Thyroid gland (tissue), 4 donors: ENCODE measurements at regions not wholly inside any gene's neighbourhood (a gene's known extent, or its start where the extent isn't known, plus 50 kb on each side); places are given as distances from the start of the nearest gene placed in this dataset.

Source experiments
- DNase-seq, 2 donors: peaks; one replicate each; pipeline ENCODE4 v3.0.0-alpha.2; 2019
- H3K27ac ChIP-seq, 3 donors: fragments of 200-600 bp; sonication (generic); 1 replicate in 2 of 3; 2 replicates in 1 of 3; pipeline ENCODE4 v1.5.1; 2016 to 2019; ENCODE audit warnings: mild to moderate bottlenecking in 1 of 3, moderate library complexity in 1 of 3
- H3K27me3 ChIP-seq: fragments of 200-600 bp; sonication (generic); one replicate; pipeline ENCODE4 v1.5.1; 2019
- H3K36me3 ChIP-seq, 2 donors: fragments of 200-600 bp; sonication (generic); one replicate each; pipeline ENCODE4 v1.5.1; 2016 to 2019
- H3K4me1 ChIP-seq, 2 donors: fragments of 200-600 bp; sonication (generic); one replicate each; pipeline ENCODE4 v1.5.1; 2017 to 2019
- H3K4me3 ChIP-seq, 3 donors: fragments of 200-600 bp; sonication (generic); replicated peaks in 1 of 3; 1 replicate in 2 of 3; 2 replicates in 1 of 3; pipeline ENCODE4 v1.5.1; 2016; ENCODE audit warnings: mild to moderate bottlenecking in 1 of 3
- H3K9me3 ChIP-seq: fragments of 200-600 bp; sonication (generic); one replicate; pipeline ENCODE4 v1.5.1; 2017
- POLR2A ChIP-seq, 2 donors: fragments of 450-650 bp; IDR thresholded peaks; one replicate each; pipeline ENCODE4 v1.6.1; 2017; ENCODE audit warnings: antibody characterized with exemption in 2 of 2, mild to moderate bottlenecking in 2 of 2, moderate library complexity in 1 of 2
- WGBS, 2 donors: methylation state at CpG; one replicate each; pipeline ENCODE4 v1.1.5; 2017; 5-methylcytosine and 5-hydroxymethylcytosine counted together
- intact Hi-C: fragments of 100-400 bp; cut with DNase I; formaldehyde crosslinking; loops from one replicate; pipeline ENCODE4 v1.15.1; 2023
- TF ChIP-seq, protein P1 (sequence below), 6 experiments: fragments of 200-600 bp in 3 of 6; fragments of 450-650 bp in 3 of 6; sonication (generic) in 3 of 6; IDR thresholded peaks; one replicate each; pipeline ENCODE4 v1.5.1; 2016 to 2019; ENCODE audit warnings: antibody characterized with exemption in 6 of 6, mild to moderate bottlenecking in 2 of 6, inconsistent platforms in 1 of 6, moderate library complexity in 1 of 6

DNA sequence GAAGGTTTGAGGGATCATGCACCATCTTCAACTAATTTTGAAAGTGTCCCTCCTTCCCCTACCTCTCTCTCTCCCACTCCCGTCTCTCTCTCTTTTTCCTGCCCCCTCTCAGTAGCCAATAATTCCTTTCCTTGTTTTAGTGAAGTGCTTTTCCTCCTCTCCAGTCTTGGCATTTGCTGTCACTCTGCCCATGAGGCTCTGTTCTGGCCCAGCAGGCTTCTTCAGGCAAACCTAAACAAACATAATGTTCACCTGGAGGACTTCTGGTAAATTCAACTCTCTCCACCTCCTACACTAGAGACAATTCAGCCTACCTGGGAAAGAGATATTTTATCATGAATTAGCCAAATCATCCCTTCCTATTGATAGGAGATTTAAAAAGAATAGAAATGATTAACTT lies 86.6 kb upstream of the ADRA1D start:
- no peaks in the 10 kb centered on the region for H3K36me3 ChIP-seq
- DNase-seq = peak; percentile 68 to 69

GRCh38 chr20:4332121-4332860 lies 83.2 kb upstream of the ADRA1D start:
- TF ChIP-seq POLR2A (IDR thresholded peaks at IDR 0.05) = no peak
- TF ChIP-seq, protein P1, sequence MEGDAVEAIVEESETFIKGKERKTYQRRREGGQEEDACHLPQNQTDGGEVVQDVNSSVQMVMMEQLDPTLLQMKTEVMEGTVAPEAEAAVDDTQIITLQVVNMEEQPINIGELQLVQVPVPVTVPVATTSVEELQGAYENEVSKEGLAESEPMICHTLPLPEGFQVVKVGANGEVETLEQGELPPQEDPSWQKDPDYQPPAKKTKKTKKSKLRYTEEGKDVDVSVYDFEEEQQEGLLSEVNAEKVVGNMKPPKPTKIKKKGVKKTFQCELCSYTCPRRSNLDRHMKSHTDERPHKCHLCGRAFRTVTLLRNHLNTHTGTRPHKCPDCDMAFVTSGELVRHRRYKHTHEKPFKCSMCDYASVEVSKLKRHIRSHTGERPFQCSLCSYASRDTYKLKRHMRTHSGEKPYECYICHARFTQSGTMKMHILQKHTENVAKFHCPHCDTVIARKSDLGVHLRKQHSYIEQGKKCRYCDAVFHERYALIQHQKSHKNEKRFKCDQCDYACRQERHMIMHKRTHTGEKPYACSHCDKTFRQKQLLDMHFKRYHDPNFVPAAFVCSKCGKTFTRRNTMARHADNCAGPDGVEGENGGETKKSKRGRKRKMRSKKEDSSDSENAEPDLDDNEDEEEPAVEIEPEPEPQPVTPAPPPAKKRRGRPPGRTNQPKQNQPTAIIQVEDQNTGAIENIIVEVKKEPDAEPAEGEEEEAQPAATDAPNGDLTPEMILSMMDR (IDR thresholded peaks at IDR 0.05) = no peak
- no peak for DNase-seq
- Histone ChIP-seq H3K27ac (no peak overlapping the region), H3K9me3 (no peaks in the 10 kb centered on the region), H3K27me3 (no peaks in the 10 kb centered on the region), H3K4me3 (no peak overlapping the region), H3K36me3 (no peaks in the 10 kb centered on the region), H3K4me1 (peaks cover 13 to 17% of the 10 kb centered on the region in 2 donors)
- intact Hi-C loops = no loop called here
- WGBS, 2 donors = 87 to 88% methylated on average over 5 of the region's 5 CpGs

More for the DNA sequence above, 86.6 kb upstream of the ADRA1D start:
- WGBS, 2 donors = 24 to 32% methylated on average over 1 of the region's 1 CpG
- no peak for TF ChIP-seq POLR2A (IDR thresholded peaks at IDR 0.05)
- TF ChIP-seq, protein P1 (IDR thresholded peaks at IDR 0.05) = no peak
- no peaks in the 10 kb centered on the region for H3K27me3 ChIP-seq
- H3K27ac ChIP-seq = no peak overlapping the region
- intact Hi-C loops = no loop called here
- H3K9me3 ChIP-seq = no peaks in the 10 kb centered on the region
- H3K4me1 ChIP-seq = peaks cover 13 to 17% of the 10 kb centered on the region in 2 donors
- H3K4me3 ChIP-seq = no peak overlapping the region

DNA sequence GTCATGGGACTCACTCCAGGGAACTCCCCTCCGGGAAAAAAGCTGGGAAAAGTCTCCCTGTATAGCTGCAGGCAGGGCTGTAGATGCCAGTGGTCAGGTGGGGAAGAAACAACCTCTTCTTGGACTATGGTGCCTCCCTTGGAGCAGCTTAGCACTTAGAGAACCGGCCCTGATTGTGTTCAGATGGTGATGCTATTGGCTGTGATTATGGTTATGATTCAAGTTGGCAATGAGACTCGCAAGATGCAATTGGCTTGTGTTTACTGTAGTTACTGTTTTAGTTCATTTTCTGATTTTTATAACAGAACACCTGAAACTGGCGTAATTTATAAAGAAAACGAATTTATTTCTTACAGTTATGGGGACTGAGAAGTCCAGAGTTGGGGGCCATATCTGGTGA lies 80.9 kb upstream of the ADRA1D start:
- no peaks in the 10 kb centered on the region for H3K36me3 ChIP-seq
- no peak for TF ChIP-seq POLR2A (IDR thresholded peaks at IDR 0.05)
- TF ChIP-seq, protein P1 (IDR thresholded peaks at IDR 0.05) = no peak
- peaks cover 4 to 14% of the 10 kb centered on the region in 2 donors for H3K4me1 ChIP-seq
- H3K4me3 ChIP-seq = no peak overlapping the region
- intact Hi-C loops = no loop called here
- no peak overlapping the region for H3K27ac ChIP-seq
- no peak for DNase-seq
- H3K27me3 ChIP-seq = no peaks in the 10 kb centered on the region
- no peaks in the 10 kb centered on the region for H3K9me3 ChIP-seq
- 81 to 88% methylated on average over 5 of the region's 5 CpGs for WGBS, 2 donors

GRCh38 chr20:4329232-4329631 lies 80.1 kb upstream of the ADRA1D start:
- no peak for TF ChIP-seq POLR2A (IDR thresholded peaks at IDR 0.05)
- TF ChIP-seq, protein P1 (IDR thresholded peaks at IDR 0.05) = no peak
- DNase-seq = no peak
- H3K9me3 ChIP-seq = no peaks in the 10 kb centered on the region
- intact Hi-C loops = no loop called here
- H3K36me3 ChIP-seq = no peaks in the 10 kb centered on the region
- H3K27me3 ChIP-seq = no peaks in the 10 kb centered on the region
- no peak overlapping the region for H3K27ac ChIP-seq
- 77 to 83% methylated on average over 5 of the region's 5 CpGs for whole genome bisulfite sequencing, 2 donors
- H3K4me3 ChIP-seq = no peak overlapping the region
- peaks cover 3 to 12% of the 10 kb centered on the region in 2 donors for H3K4me1 ChIP-seq

DNA sequence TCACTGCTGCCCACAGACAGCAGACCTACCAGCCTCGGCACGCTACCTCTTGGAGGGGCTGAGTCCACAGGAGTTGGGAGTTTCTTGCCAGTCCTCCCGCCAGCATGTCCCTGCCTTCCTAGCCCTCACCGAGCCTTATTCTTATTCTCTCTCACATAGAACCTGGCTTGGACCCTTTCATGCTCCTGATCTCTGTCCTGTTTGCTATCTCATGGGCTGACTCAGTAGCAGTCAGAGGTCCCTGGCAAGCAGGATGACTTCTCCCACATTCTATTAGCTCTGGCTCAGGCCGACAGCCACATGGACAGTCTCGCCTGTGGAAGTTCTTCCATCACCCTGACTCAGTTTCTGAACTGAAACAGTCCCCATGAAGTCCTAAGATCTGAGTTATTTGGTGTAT lies 79.5 kb upstream of the ADRA1D start:
- H3K9me3 ChIP-seq = no peaks in the 10 kb centered on the region
- H3K27ac ChIP-seq = no peak overlapping the region
- H3K27me3 ChIP-seq = no peaks in the 10 kb centered on the region
- H3K36me3 ChIP-seq = no peaks in the 10 kb centered on the region
- TF ChIP-seq, protein P1 (IDR thresholded peaks at IDR 0.05) = no peak
- TF ChIP-seq POLR2A (IDR thresholded peaks at IDR 0.05) = no peak
- intact Hi-C loops = no loop called here
- no peak for DNase-seq
- H3K4me1 ChIP-seq = peaks cover 3 to 12% of the 10 kb centered on the region in 2 donors
- H3K4me3 ChIP-seq = no peak overlapping the region
- WGBS, 2 donors = 96 to 97% methylated on average over 6 of the region's 6 CpGs
